A549 (cell line): ENCODE measurements at regions not wholly inside any gene's neighbourhood (a gene's known extent, or its start where the extent isn't known, plus 50 kb on each side); places are given as distances from the start of the nearest gene placed in this dataset.

Experiments
- CTCF ChIP-seq: fragments of >200 bp; sonication (Bioruptor Twin); formaldehyde crosslinking; IDR thresholded peaks from 3 replicates; pipeline ENCODE4 v1.5.1; 2016
- HMGXB4 ChIP-seq: fragments of 250-450 bp; sonication (Bioruptor Pico); IDR thresholded peaks from 2 replicates; pipeline ENCODE4 v1.5.0; 2021; ENCODE audit warnings: mild to moderate bottlenecking, moderate library complexity, borderline replicate concordance
- MAX ChIP-seq: IDR thresholded peaks from 2 replicates; pipeline ENCODE4 v1.6.1; 2012
- POLR2A ChIP-seq: IDR thresholded peaks from 2 replicates; pipeline ENCODE4 v1.6.1; 2012; ENCODE audit warnings: mild to moderate bottlenecking, low read length

GRCh38 chr5:129398026-129398678, 61.9 kb upstream of the ADAMTS19 start:
- TF ChIP-seq HMGXB4 (CRISPR knock-in tag): no peak
- no peak for TF ChIP-seq CTCF
- no peak for TF ChIP-seq POLR2A
- no peak for TF ChIP-seq MAX
